Immature natural killer cell (primary cell): ENCODE measurements at regions not wholly inside any gene's neighbourhood (a gene's known extent, or its start where the extent isn't known, plus 50 kb on each side); places are given as distances from the start of the nearest gene placed in this dataset.

ENCODE experiments used
- DNase-seq, 3 donors: peaks; one replicate each; pipeline ENCODE4 v3.0.0; 2022; ENCODE audit warnings: mixed read lengths in 1 of 3
- H3K27ac Mint-ChIP-seq, 6 donors: one replicate each; pipeline ENCODE4 v1.8.0; 2020; ENCODE audit warnings: mixed read lengths in 6 of 6, mild to moderate bottlenecking in 5 of 6, inconsistent platforms in 4 of 6, moderate library complexity in 3 of 6
- H3K27me3 Mint-ChIP-seq, 3 donors: one replicate each; pipeline ENCODE4 v1.8.0; 2020 to 2021; ENCODE audit warnings: low read depth in 3 of 3, mild to moderate bottlenecking in 3 of 3, mixed read lengths in 3 of 3, moderate library complexity in 3 of 3, inconsistent platforms in 1 of 3
- H3K36me3 Mint-ChIP-seq, 3 donors: one replicate each; pipeline ENCODE4 v1.8.0; 2020; ENCODE audit warnings: mixed read lengths in 3 of 3, inconsistent platforms in 2 of 3, mild to moderate bottlenecking in 2 of 3
- H3K4me1 Mint-ChIP-seq, 2 donors: one replicate each; pipeline ENCODE4 v1.8.0; 2020; ENCODE audit warnings: inconsistent platforms in 2 of 2, mild to moderate bottlenecking in 2 of 2, mixed read lengths in 2 of 2, moderate library complexity in 1 of 2
- H3K4me3 Mint-ChIP-seq, 5 donors: one replicate each; pipeline ENCODE4 v1.8.0; 2020; ENCODE audit warnings: mild to moderate bottlenecking in 5 of 5, mixed read lengths in 5 of 5, inconsistent platforms in 3 of 5, moderate library complexity in 3 of 5
- H3K9me3 Mint-ChIP-seq, 6 donors: one replicate each; pipeline ENCODE4 v1.8.0; 2020; ENCODE audit warnings: mild to moderate bottlenecking in 6 of 6, mixed read lengths in 6 of 6, inconsistent platforms in 4 of 6, moderate library complexity in 3 of 6

GRCh38 chr2:186027922-186028321 lies 289.3 kb downstream of the FSIP2 start:
- peaks cover 0 to 1% (median 0%) of the 10 kb centered on the region in 3 donors for H3K27me3 Mint-ChIP-seq
- no peaks in the 10 kb centered on the region for H3K4me1 Mint-ChIP-seq
- peaks cover 0 to 12% (median 7%) of the 10 kb centered on the region in 6 donors for H3K9me3 Mint-ChIP-seq
- no peak overlapping the region for H3K27ac Mint-ChIP-seq
- H3K36me3 Mint-ChIP-seq: peaks cover 6 to 12% (median 6%) of the 10 kb centered on the region in 3 donors
- no peak for DNase-seq
- no peak overlapping the region for H3K4me3 Mint-ChIP-seq

- no peak for DNase-seq
- no peak overlapping the region for H3K27ac Mint-ChIP-seq
- no peak overlapping the region for H3K4me3 Mint-ChIP-seq
- peaks cover 6 to 14% (median 12%) of the 10 kb centered on the region in 3 donors for H3K36me3 Mint-ChIP-seq
- peaks cover 0 to 1% (median 0%) of the 10 kb centered on the region in 3 donors for H3K27me3 Mint-ChIP-seq
- peaks cover 0 to 12% (median 5%) of the 10 kb centered on the region in 6 donors for H3K9me3 Mint-ChIP-seq
- H3K4me1 Mint-ChIP-seq: no peaks in the 10 kb centered on the region
These were observed 292.6 kb downstream of the FSIP2 start for GRCh38 chr2:186031229-186031628.

- no peak overlapping the region for H3K27ac Mint-ChIP-seq
- no peaks in the 10 kb centered on the region for H3K4me1 Mint-ChIP-seq
- no peak overlapping the region for H3K4me3 Mint-ChIP-seq
- peaks cover 6 to 14% (median 12%) of the 10 kb centered on the region in 3 donors for H3K36me3 Mint-ChIP-seq
- H3K9me3 Mint-ChIP-seq: peaks cover 0 to 10% (median 5%) of the 10 kb centered on the region in 6 donors
- no peak for DNase-seq
- peaks cover 0 to 1% (median 0%) of the 10 kb centered on the region in 3 donors for H3K27me3 Mint-ChIP-seq
These were observed 293.6 kb downstream of the FSIP2 start for GRCh38 chr2:186032102-186032738.

GRCh38 chr2:186032930-186033329 lies 294.3 kb downstream of the FSIP2 start:
- H3K27ac Mint-ChIP-seq: no peak overlapping the region

GRCh38 chr2:186033541-186033940 lies 294.9 kb downstream of the FSIP2 start:
- Mint-ChIP-seq H3K9me3 (peaks cover 0 to 10% (median 3%) of the 10 kb centered on the region in 6 donors), H3K4me3 (no peak overlapping the region), H3K4me1 (no peaks in the 10 kb centered on the region), H3K27me3 (no peaks in the 10 kb centered on the region), H3K36me3 (peaks cover 6 to 14% (median 12%) of the 10 kb centered on the region in 3 donors), H3K27ac (no peak overlapping the region)
- DNase-seq: no peak

More at GRCh38 chr2:186032930-186033329, 294.3 kb downstream of the FSIP2 start:
- Mint-ChIP-seq H3K4me3 (no peak overlapping the region), H3K36me3 (peaks cover 6 to 14% (median 12%) of the 10 kb centered on the region in 3 donors), H3K4me1 (no peaks in the 10 kb centered on the region), H3K9me3 (peaks cover 0 to 10% (median 5%) of the 10 kb centered on the region in 6 donors), H3K27me3 (no peaks in the 10 kb centered on the region)
- no peak for DNase-seq

- Mint-ChIP-seq H3K9me3 (no peaks in the 10 kb centered on the region), H3K27ac (no peak overlapping the region)
These were observed 298.4 kb downstream of the FSIP2 start for GRCh38 chr2:186036862-186037449.

GRCh38 chr2:186042207-186043028 lies 303.8 kb downstream of the FSIP2 start:
- Mint-ChIP-seq H3K9me3 (peaks cover 0 to 7% (median 2%) of the 10 kb centered on the region in 6 donors), H3K27me3 (no peaks in the 10 kb centered on the region), H3K27ac (no peak overlapping the region), H3K4me1 (no peaks in the 10 kb centered on the region), H3K36me3 (no peaks in the 10 kb centered on the region), H3K4me3 (no peak overlapping the region)
- DNase-seq: no peak

More at GRCh38 chr2:186036862-186037449, 298.4 kb downstream of the FSIP2 start:
- Mint-ChIP-seq H3K4me1 (no peaks in the 10 kb centered on the region), H3K4me3 (no peak overlapping the region), H3K36me3 (peaks cover 0 to 8% (median 4%) of the 10 kb centered on the region in 3 donors), H3K27me3 (no peaks in the 10 kb centered on the region)
- no peak for DNase-seq

GRCh38 chr2:186044761-186045160 lies 306.2 kb downstream of the FSIP2 start:
- H3K9me3 Mint-ChIP-seq: peaks cover 0 to 13% (median 3%) of the 10 kb centered on the region in 6 donors
- no peak for DNase-seq
- no peaks in the 10 kb centered on the region for H3K4me1 Mint-ChIP-seq
- H3K36me3 Mint-ChIP-seq: no peaks in the 10 kb centered on the region
- no peak overlapping the region for H3K4me3 Mint-ChIP-seq
- H3K27ac Mint-ChIP-seq: no peak overlapping the region
- no peaks in the 10 kb centered on the region for H3K27me3 Mint-ChIP-seq

- Mint-ChIP-seq H3K9me3 (peaks cover 0 to 7% (median 2%) of the 10 kb centered on the region in 6 donors), H3K27me3 (no peaks in the 10 kb centered on the region), H3K4me3 (no peak overlapping the region), H3K36me3 (no peaks in the 10 kb centered on the region), H3K27ac (no peak overlapping the region), H3K4me1 (no peaks in the 10 kb centered on the region)
- DNase-seq: no peak
These were observed 314.3 kb downstream of the FSIP2 start for GRCh38 chr2:186052930-186053329.

GRCh38 chr2:186058614-186059013 lies 320.0 kb downstream of the FSIP2 start:
- Mint-ChIP-seq H3K9me3 (peaks cover 0 to 3% (median 0%) of the 10 kb centered on the region in 6 donors), H3K4me1 (no peaks in the 10 kb centered on the region), H3K27me3 (no peaks in the 10 kb centered on the region), H3K4me3 (no peak overlapping the region), H3K36me3 (peaks cover 0 to 6% (median 4%) of the 10 kb centered on the region in 3 donors), H3K27ac (no peak overlapping the region)
- DNase-seq: no peak

GRCh38 chr2:186059096-186059495 lies 320.5 kb downstream of the FSIP2 start:
- H3K4me3 Mint-ChIP-seq: no peak overlapping the region
- no peak for DNase-seq
- no peak overlapping the region for H3K27ac Mint-ChIP-seq
- H3K4me1 Mint-ChIP-seq: no peaks in the 10 kb centered on the region
- H3K27me3 Mint-ChIP-seq: no peaks in the 10 kb centered on the region
- H3K9me3 Mint-ChIP-seq: peaks cover 0 to 1% (median 0%) of the 10 kb centered on the region in 6 donors
- peaks cover 0 to 8% (median 6%) of the 10 kb centered on the region in 3 donors for H3K36me3 Mint-ChIP-seq

- peaks cover 0 to 10% (median 4%) of the 10 kb centered on the region in 6 donors for H3K9me3 Mint-ChIP-seq
- no peak overlapping the region for H3K27ac Mint-ChIP-seq
- no peak overlapping the region for H3K4me3 Mint-ChIP-seq
- no peaks in the 10 kb centered on the region for H3K4me1 Mint-ChIP-seq
- H3K36me3 Mint-ChIP-seq: peaks cover 0 to 14% (median 12%) of the 10 kb centered on the region in 3 donors
- peaks cover 0 to 2% (median 0%) of the 10 kb centered on the region in 3 donors for H3K27me3 Mint-ChIP-seq
- DNase-seq: no peak
These were observed 322.3 kb downstream of the FSIP2 start for GRCh38 chr2:186060744-186061440.

- DNase-seq: no peak
- peaks cover 0 to 14% (median 12%) of the 10 kb centered on the region in 3 donors for H3K36me3 Mint-ChIP-seq
- H3K4me1 Mint-ChIP-seq: no peaks in the 10 kb centered on the region
- H3K9me3 Mint-ChIP-seq: peaks cover 0 to 14% (median 4%) of the 10 kb centered on the region in 6 donors
- H3K4me3 Mint-ChIP-seq: no peak overlapping the region
- H3K27me3 Mint-ChIP-seq: peaks cover 0 to 2% (median 0%) of the 10 kb centered on the region in 3 donors
- H3K27ac Mint-ChIP-seq: no peak overlapping the region
These were observed 325.9 kb downstream of the FSIP2 start for GRCh38 chr2:186064507-186064906.
